GM19328 (cell line): ENCODE measurements at regions not wholly inside any gene's neighbourhood (a gene's known extent, or its start where the extent isn't known, plus 50 kb on each side); places are given as distances from the start of the nearest gene placed in this dataset.

ENCODE experiments used
- ATAC-seq: cut with Tn5 transposase; IDR thresholded peaks from one replicate; pipeline ENCODE4 v1.9.1; 2021; ENCODE audit warnings: mild to moderate bottlenecking, moderate library complexity; ENCODE audit not compliant: unreplicated experiment

GRCh38 chr2:7574385-7574784 lies 657.2 kb downstream of the RNF144A start:
- no peak for ATAC-seq

GRCh38 chr2:7577769-7578168 lies 660.6 kb downstream of the RNF144A start:
- ATAC-seq: no peak

- no peak for ATAC-seq
Measured at GRCh38 chr2:7584017-7584416, 666.8 kb downstream of the RNF144A start.

GRCh38 chr2:7586898-7587297 lies 669.7 kb downstream of the RNF144A start:
- ATAC-seq: no peak

GRCh38 chr2:7588295-7588694 lies 671.1 kb downstream of the RNF144A start:
- ATAC-seq: no peak

GRCh38 chr2:7592618-7593140 lies 675.5 kb downstream of the RNF144A start:
- ATAC-seq: no peak

GRCh38 chr2:7593360-7593759 lies 676.1 kb downstream of the RNF144A start:
- no peak for ATAC-seq

GRCh38 chr2:7594211-7594610 lies 677.0 kb downstream of the RNF144A start:
- no peak for ATAC-seq

GRCh38 chr2:7595206-7595605 lies 678.0 kb downstream of the RNF144A start:
- ATAC-seq: no peak

GRCh38 chr2:7598402-7598801 lies 681.2 kb downstream of the RNF144A start:
- ATAC-seq: no peak

GRCh38 chr2:7599462-7600258 lies 682.4 kb downstream of the RNF144A start:
- ATAC-seq: no peak

- no peak for ATAC-seq
Measured at GRCh38 chr2:7601990-7602389, 684.8 kb downstream of the RNF144A start.

GRCh38 chr2:7604456-7604855 lies 687.2 kb downstream of the RNF144A start:
- no peak for ATAC-seq

GRCh38 chr2:7607441-7608173 lies 690.4 kb downstream of the RNF144A start:
- no peak for ATAC-seq

- no peak for ATAC-seq
Measured at GRCh38 chr2:7609556-7609955, 692.3 kb downstream of the RNF144A start.

- ATAC-seq: no peak
Measured at GRCh38 chr2:7609974-7610373, 692.8 kb downstream of the RNF144A start.

- ATAC-seq: no peak
Measured at GRCh38 chr2:7611750-7612149, 694.5 kb downstream of the RNF144A start.

- no peak for ATAC-seq
Measured at GRCh38 chr2:7612969-7613368, 695.8 kb downstream of the RNF144A start.

- ATAC-seq: no peak
Measured at GRCh38 chr2:7613831-7614230, 696.6 kb downstream of the RNF144A start.

- no peak for ATAC-seq
Measured at GRCh38 chr2:7618031-7618430, 700.8 kb downstream of the RNF144A start.

GRCh38 chr2:7619203-7619970 lies 702.2 kb downstream of the RNF144A start:
- no peak for ATAC-seq
